GM11168 (cell line): ENCODE measurements at regions not wholly inside any gene's neighbourhood (a gene's known extent, or its start where the extent isn't known, plus 50 kb on each side); places are given as distances from the start of the nearest gene placed in this dataset.

Experiments used
- in situ Hi-C: fragments of 300-500 bp; cut with MboI; formaldehyde crosslinking; loops from one replicate; pipeline ENCODE4 v1.12.0; 2022; ENCODE audit warnings: low sequenced_read_pairs; ENCODE audit not compliant: unreplicated experiment

- in situ Hi-C loops, result loop anchor here (10.0 kb wide), 1 partner anchor 818 kb away; no protein-coding TSS in a partner anchor
These were observed 55.4 kb upstream of the SMIM21 start for GRCh38 chr18:75482880-75483279.

DNA sequence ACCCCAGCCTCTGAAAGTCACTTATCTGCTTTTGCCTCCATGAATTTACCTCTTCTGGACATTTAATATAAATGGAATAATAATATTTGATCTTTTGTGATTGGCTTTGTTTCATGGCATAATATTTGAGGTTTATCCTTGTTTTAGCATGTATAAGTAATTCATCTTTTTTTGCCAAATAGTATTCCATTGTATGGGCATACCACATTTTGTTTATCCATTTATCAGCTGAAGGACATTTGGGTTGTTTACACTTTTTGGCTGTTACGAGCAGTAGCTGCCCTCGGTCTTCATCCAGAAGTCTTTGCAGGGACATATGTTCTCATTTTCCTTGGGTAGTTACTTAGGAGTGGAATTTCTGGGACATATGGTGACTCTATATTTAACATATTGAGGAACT, 53.0 kb upstream of the SMIM21 start:
- in situ Hi-C loops, result loop anchor here (10.0 kb wide), 1 partner anchor 816 kb away; no protein-coding TSS in a partner anchor

GRCh38 chr18:75478996-75479880, 51.7 kb upstream of the SMIM21 start:
- in situ Hi-C loops, result no loop called here

DNA sequence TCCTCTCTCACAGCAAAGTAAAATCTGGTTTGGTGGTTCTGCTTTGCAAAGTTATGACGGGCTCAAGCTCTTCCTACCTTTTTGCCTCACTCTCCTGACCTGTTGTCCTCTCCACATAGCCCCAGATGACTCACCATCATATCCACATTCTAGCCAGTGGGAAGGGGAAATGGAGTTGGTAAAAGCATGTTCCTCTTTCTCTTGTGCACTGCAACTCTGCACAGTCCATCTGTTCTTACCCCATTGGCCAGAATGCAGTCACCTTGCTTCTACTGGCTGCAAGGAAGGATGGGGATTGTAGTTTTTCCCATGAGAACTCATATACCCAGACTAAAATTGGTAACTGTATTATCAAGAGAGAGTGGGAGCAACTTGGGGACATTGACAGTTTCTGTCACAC, 50.4 kb upstream of the SMIM21 start:
- in situ Hi-C loops, result no loop called here
